HCT116 (cell line): ENCODE measurements at regions not wholly inside any gene's neighbourhood (a gene's known extent, or its start where the extent isn't known, plus 50 kb on each side); places are given as distances from the start of the nearest gene placed in this dataset.

Experiments used
- CBX3 ChIP-seq: IDR thresholded peaks from 2 replicates; pipeline ENCODE4 v1.6.1; 2012; ENCODE audit warnings: low read depth
- CEBPB ChIP-seq: IDR thresholded peaks from 2 replicates; pipeline ENCODE4 v1.6.1; 2012; ENCODE audit warnings: low read depth
- CTCF ChIP-seq, 3 experiments: fragments of 200-600 bp in 1 of 3; sonication (generic) in 1 of 3; IDR thresholded peaks in 2 of 3; conservative IDR thresholded peaks in 1 of 3; 2 replicates each; pipeline ENCODE4 v1.5.1; 2012 to 2017; ENCODE audit warnings: low read depth in 2 of 3, low read length in 2 of 3, antibody characterized with exemption in 1 of 3, borderline replicate concordance in 1 of 3, control low read depth in 1 of 3, mild to moderate bottlenecking in 1 of 3, mixed read lengths in 1 of 3, mixed run types in 1 of 3, moderate library complexity in 1 of 3; ENCODE audit not compliant: insufficient read depth in 1 of 3
- POLR2AphosphoS5 ChIP-seq: IDR thresholded peaks from 2 replicates; pipeline ENCODE4 v1.6.1; 2011; ENCODE audit warnings: mild to moderate bottlenecking, low read depth, low read length, moderate library complexity
- SIN3A ChIP-seq: IDR thresholded peaks from 2 replicates; pipeline ENCODE4 v1.6.1; 2012; ENCODE audit warnings: low read depth
- YY1 ChIP-seq: IDR thresholded peaks from 2 replicates; pipeline ENCODE4 v1.6.1; 2011; ENCODE audit warnings: low read length, low read depth, moderate library complexity, mild to moderate bottlenecking; ENCODE audit not compliant: insufficient replicate concordance; ENCODE audit errors: extremely low read depth

- TF ChIP-seq SIN3A (no peak), CTCF (IDR thresholded peaks at IDR 0.05 in 2 of 3, conservative IDR thresholded peaks at IDR 0.05 in 1 of 3; ENCODE audit: borderline replicate concordance in 1 of 3, insufficient read depth in 1 of 3, low read depth in 2 of 3, low read length in 2 of 3) (no peak), CBX3 (no peak), POLR2AphosphoS5 (no peak), CEBPB (no peak), YY1 (no peak)
These were observed 138.1 kb downstream of the C5orf15 start for GRCh38 chr5:133830281-133830680.
